ENCODE measurements at regions not wholly inside any gene's neighbourhood (a gene's known extent, or its start where the extent isn't known, plus 50 kb on each side); places are given as distances from the start of the nearest gene placed in this dataset.

DNA sequence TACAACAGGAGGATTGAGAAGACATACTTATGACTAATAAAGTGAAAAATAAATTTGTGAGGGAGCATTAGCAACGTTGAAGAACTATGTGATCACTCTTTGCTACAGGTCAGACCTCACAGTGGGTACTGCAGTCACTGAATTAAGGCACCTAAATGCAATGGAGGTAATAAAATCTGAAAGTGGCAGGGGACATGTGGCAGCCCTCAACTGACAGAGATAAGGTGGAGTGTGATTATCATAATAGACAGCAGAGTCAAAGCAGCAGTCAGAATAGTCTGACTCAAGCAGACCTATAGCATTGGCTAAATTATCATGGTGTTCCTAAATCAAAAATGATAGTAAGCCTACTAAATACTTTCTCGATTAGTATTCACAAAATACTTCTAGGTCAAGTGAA lies 1220.5 kb downstream of the PCDH18 start:
- H3K27me3 ChIP-seq = no peaks in the 10 kb centered on the region
- no peak overlapping the region for H3K27ac ChIP-seq
- no peaks in the 10 kb centered on the region for H3K9me3 ChIP-seq
- H3K4me1 ChIP-seq = no peaks in the 10 kb centered on the region
- TF ChIP-seq, protein P1, sequence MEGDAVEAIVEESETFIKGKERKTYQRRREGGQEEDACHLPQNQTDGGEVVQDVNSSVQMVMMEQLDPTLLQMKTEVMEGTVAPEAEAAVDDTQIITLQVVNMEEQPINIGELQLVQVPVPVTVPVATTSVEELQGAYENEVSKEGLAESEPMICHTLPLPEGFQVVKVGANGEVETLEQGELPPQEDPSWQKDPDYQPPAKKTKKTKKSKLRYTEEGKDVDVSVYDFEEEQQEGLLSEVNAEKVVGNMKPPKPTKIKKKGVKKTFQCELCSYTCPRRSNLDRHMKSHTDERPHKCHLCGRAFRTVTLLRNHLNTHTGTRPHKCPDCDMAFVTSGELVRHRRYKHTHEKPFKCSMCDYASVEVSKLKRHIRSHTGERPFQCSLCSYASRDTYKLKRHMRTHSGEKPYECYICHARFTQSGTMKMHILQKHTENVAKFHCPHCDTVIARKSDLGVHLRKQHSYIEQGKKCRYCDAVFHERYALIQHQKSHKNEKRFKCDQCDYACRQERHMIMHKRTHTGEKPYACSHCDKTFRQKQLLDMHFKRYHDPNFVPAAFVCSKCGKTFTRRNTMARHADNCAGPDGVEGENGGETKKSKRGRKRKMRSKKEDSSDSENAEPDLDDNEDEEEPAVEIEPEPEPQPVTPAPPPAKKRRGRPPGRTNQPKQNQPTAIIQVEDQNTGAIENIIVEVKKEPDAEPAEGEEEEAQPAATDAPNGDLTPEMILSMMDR (IDR thresholded peaks at IDR 0.05 in 4 of 5, conservative IDR thresholded peaks at IDR 0.05 in 1 of 5) = no peak
- no peak for TF ChIP-seq POLR2A (IDR thresholded peaks at IDR 0.05)
- no peak for ATAC-seq
- H3K36me3 ChIP-seq = no peaks in the 10 kb centered on the region
- intact Hi-C loops (cut with DNase I; ENCODE audit: low total_unique reads) = no loop called here
- no peak overlapping the region for H3K4me3 ChIP-seq
- in situ Hi-C loops (cut with MboI; ENCODE audit: low sequenced_read_pairs in 4 of 4) = no loop called here
- no peak for DNase-seq

DNA sequence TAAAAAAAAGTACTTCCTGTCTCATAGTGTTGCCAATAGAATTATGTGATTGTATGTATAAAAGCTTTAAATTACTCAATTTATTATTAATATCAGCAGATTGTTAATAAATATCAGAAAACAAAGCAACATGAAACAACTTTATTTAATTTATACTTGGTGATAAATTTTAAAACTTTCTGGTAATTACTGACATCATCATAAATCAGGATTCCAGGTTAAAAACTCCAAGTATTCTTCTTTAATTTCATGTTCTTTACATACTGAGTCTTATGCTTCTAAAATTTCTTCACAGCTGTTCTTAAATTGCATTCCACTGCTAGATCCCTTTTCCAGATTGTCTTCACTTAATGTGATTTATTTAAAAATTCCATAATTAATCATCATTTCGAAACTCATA lies 1224.5 kb downstream of the PCDH18 start:
- ATAC-seq = no peak
- H3K27me3 ChIP-seq = no peaks in the 10 kb centered on the region

DNA sequence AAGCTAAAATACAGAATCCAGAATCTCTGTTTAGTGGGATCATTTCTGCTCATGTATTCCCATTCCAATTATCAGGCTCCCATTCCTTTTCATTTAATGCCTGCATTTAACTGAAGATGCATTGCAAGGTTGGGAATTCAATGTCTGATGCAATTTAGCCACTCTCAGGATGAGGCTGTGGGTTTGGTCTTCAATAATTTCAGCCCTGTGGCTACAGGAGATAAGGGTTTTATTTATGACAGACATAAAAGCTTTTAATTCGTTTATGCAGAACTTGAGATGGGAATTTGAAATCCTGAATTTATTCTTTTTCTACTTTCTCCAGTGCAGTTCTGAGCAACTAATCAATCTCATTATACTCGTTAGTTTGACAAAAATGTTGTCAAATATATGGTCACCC lies 1225.9 kb downstream of the PCDH18 start:
- intact Hi-C loops (cut with DNase I; ENCODE audit: low total_unique reads) = no loop called here
- TF ChIP-seq POLR2A (IDR thresholded peaks at IDR 0.05) = no peak
- TF ChIP-seq, protein P1 (IDR thresholded peaks at IDR 0.05 in 4 of 5, conservative IDR thresholded peaks at IDR 0.05 in 1 of 5) = no peak
- no peak for ATAC-seq

More for the DNA sequence above, 1224.5 kb downstream of the PCDH18 start:
- Histone ChIP-seq H3K4me1 (no peaks in the 10 kb centered on the region), H3K9me3 (no peaks in the 10 kb centered on the region), H3K27ac (no peak overlapping the region), H3K4me3 (no peak overlapping the region), H3K36me3 (no peaks in the 10 kb centered on the region)
- TF ChIP-seq, protein P1 (IDR thresholded peaks at IDR 0.05 in 4 of 5, conservative IDR thresholded peaks at IDR 0.05 in 1 of 5) = no peak
- no peak for TF ChIP-seq POLR2A (IDR thresholded peaks at IDR 0.05)
- intact Hi-C loops (cut with DNase I; ENCODE audit: low total_unique reads) = no loop called here
- DNase-seq = no peak
- in situ Hi-C loops (cut with MboI; ENCODE audit: low sequenced_read_pairs in 4 of 4) = no loop called here

DNA sequence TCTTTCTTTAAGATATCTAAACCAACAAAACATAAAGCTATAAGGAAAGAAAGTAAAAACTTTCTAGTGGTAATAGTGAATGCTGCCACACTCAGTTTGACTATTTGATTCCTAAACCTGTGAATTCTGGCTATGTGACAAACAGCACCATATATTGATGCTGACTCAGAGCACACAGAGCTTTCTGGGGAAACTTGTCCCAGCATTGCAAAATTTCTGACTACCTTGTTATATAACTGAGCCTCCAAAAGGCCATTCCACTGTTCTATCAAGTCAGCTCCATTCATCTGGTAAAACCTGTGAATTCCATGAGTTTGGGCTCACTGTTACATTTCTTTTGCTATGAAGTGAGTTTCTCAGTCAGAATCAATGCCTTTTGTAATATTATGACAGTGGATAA lies 1229.7 kb downstream of the PCDH18 start:
- no peak for DNase-seq
- no peaks in the 10 kb centered on the region for H3K36me3 ChIP-seq
- no peak overlapping the region for H3K4me3 ChIP-seq
- intact Hi-C loops (cut with DNase I; ENCODE audit: low total_unique reads) = no loop called here
- H3K4me1 ChIP-seq = no peaks in the 10 kb centered on the region
- no peak for ATAC-seq
- no peaks in the 10 kb centered on the region for H3K27me3 ChIP-seq
- in situ Hi-C loops (cut with MboI; ENCODE audit: low sequenced_read_pairs in 4 of 4) = no loop called here
- no peak overlapping the region for H3K27ac ChIP-seq
- H3K9me3 ChIP-seq = no peaks in the 10 kb centered on the region
- TF ChIP-seq, protein P1 (IDR thresholded peaks at IDR 0.05 in 4 of 5, conservative IDR thresholded peaks at IDR 0.05 in 1 of 5) = no peak
- no peak for TF ChIP-seq POLR2A (IDR thresholded peaks at IDR 0.05)

More for the DNA sequence above, 1225.9 kb downstream of the PCDH18 start:
- in situ Hi-C loops (cut with MboI; ENCODE audit: low sequenced_read_pairs in 4 of 4) = no loop called here
- no peak for DNase-seq
- no peak overlapping the region for H3K27ac ChIP-seq
- H3K4me1 ChIP-seq = no peaks in the 10 kb centered on the region
- H3K9me3 ChIP-seq = no peaks in the 10 kb centered on the region
- H3K4me3 ChIP-seq = no peak overlapping the region
- H3K27me3 ChIP-seq = no peaks in the 10 kb centered on the region
- no peaks in the 10 kb centered on the region for H3K36me3 ChIP-seq

DNA sequence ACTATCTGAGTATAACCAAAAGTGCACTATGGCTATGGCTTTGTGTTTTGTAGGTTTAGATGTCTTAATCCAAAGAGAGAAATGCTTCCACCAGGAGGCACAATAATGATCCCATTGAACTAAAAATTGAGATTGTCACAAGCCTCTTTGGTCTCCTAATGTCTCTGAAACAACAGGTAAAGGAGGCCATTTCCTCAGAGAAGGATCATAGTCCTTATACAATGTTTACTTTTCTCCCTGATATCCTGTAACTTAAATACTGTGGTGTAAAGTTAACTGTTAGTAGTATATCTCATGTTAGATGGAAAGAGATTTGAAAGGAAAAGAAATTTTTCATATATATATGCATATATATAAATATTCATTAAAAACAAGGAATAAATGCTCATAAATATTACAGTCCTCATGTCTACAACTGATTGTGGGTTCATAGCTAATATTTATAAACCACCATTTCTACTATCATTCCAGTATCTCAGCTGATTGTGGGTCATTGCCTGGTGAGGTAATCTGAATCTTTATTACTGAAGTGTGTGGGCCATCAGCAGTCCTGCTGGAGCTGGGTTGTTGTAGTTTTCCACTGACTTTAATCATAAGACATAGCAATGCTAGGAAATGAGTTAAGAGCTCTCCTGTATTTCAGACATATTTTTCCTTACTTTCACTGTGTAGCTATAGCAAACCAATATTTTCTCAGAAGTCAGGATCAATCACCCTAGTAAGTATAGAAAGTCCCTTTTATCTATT lies 1230.4 kb downstream of the PCDH18 start:
- in situ Hi-C loops (cut with MboI; ENCODE audit: low sequenced_read_pairs in 4 of 4) (no loop called here), intact Hi-C loops (cut with DNase I; ENCODE audit: low total_unique reads) (no loop called here)
- no peaks in the 10 kb centered on the region for H3K27me3 ChIP-seq

More for the DNA sequence above, 1230.4 kb downstream of the PCDH18 start:
- Histone ChIP-seq H3K27ac (no peak overlapping the region), H3K9me3 (no peaks in the 10 kb centered on the region), H3K4me3 (no peak overlapping the region), H3K4me1 (no peaks in the 10 kb centered on the region), H3K36me3 (no peaks in the 10 kb centered on the region)
- no peak for ATAC-seq
- TF ChIP-seq, protein P1 (IDR thresholded peaks at IDR 0.05 in 4 of 5, conservative IDR thresholded peaks at IDR 0.05 in 1 of 5) = no peak
- no peak for TF ChIP-seq POLR2A (IDR thresholded peaks at IDR 0.05)
- no peak for DNase-seq
